Testis (tissue), 2 donors: ENCODE measurements at regions not wholly inside any gene's neighbourhood (a gene's known extent, or its start where the extent isn't known, plus 50 kb on each side); places are given as distances from the start of the nearest gene placed in this dataset.

ENCODE experiments used
- DNase-seq: peaks from one replicate; pipeline ENCODE4 v3.0.0-alpha.2; 2019
- H3K27ac ChIP-seq, 2 donors: fragments of 200-600 bp; sonication (generic); one replicate each; pipeline ENCODE4 v1.5.1; 2019
- H3K27me3 ChIP-seq: fragments of 200-600 bp; sonication (generic); one replicate; pipeline ENCODE4 v1.5.1; 2019
- H3K36me3 ChIP-seq: fragments of 200-600 bp; sonication (generic); one replicate; pipeline ENCODE4 v1.5.1; 2017; ENCODE audit warnings: low read depth; ENCODE audit errors: missing control alignments
- H3K4me1 ChIP-seq: fragments of 200-600 bp; sonication (generic); one replicate; pipeline ENCODE4 v1.5.1; 2019
- H3K4me3 ChIP-seq, 2 donors: fragments of 200-600 bp; sonication (generic); one replicate each; pipeline ENCODE4 v1.5.1; 2017 to 2019
- H3K9me3 ChIP-seq: fragments of 200-600 bp; sonication (generic); one replicate; pipeline ENCODE4 v1.5.1; 2017
- POLR2A ChIP-seq: fragments of 450-650 bp; IDR thresholded peaks from one replicate; pipeline ENCODE4 v1.6.1; 2017; ENCODE audit warnings: antibody characterized with exemption, mild to moderate bottlenecking, moderate library complexity
- WGBS, 2 donors: methylation state at CpG; one replicate each; pipeline ENCODE4 v1.1.5; 2018; 5-methylcytosine and 5-hydroxymethylcytosine counted together
- intact Hi-C: fragments of 100-400 bp; cut with DNase I; formaldehyde crosslinking; loops from one replicate; pipeline ENCODE4 v1.15.1; 2023; ENCODE audit warnings: low total_unique reads
- TF ChIP-seq, protein P1 (sequence below), 3 experiments: fragments of 450-650 bp in 2 of 3; fragments of 200-600 bp in 1 of 3; sonication (generic) in 1 of 3; IDR thresholded peaks; one replicate each; pipeline ENCODE4 v1.5.1; 2016 to 2019; ENCODE audit warnings: antibody characterized with exemption in 3 of 3, mild to moderate bottlenecking in 2 of 3, moderate library complexity in 1 of 3

DNA sequence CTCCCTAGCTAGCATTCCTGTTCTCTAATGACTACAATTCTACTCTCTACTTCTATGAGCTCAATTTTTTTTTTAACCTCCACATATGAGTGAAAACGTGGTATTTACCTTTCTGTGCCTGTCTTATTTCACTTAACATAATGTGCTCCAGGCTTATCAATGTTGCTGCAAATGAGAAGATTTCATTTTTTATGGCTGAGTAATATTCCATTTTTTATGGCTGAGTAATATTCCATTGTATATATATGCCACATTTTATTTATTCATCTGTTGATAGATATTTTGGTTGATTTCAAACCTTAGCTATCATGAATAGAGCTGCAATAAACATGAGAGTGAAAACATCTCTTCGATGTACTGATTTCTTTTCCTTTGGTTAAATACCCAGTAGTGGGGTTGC lies 159.6 kb upstream of the TPK1 start:
- no peak overlapping the region for H3K4me3 ChIP-seq
- no peaks in the 10 kb centered on the region for H3K4me1 ChIP-seq
- H3K27me3 ChIP-seq: no peaks in the 10 kb centered on the region
- H3K36me3 ChIP-seq: no peaks in the 10 kb centered on the region
- H3K9me3 ChIP-seq: no peaks in the 10 kb centered on the region
- 76 to 79% methylated on average over 2 of the region's 2 CpGs for WGBS, 2 donors
- no peak for DNase-seq
- intact Hi-C loops: no loop called here
- TF ChIP-seq, protein P1, sequence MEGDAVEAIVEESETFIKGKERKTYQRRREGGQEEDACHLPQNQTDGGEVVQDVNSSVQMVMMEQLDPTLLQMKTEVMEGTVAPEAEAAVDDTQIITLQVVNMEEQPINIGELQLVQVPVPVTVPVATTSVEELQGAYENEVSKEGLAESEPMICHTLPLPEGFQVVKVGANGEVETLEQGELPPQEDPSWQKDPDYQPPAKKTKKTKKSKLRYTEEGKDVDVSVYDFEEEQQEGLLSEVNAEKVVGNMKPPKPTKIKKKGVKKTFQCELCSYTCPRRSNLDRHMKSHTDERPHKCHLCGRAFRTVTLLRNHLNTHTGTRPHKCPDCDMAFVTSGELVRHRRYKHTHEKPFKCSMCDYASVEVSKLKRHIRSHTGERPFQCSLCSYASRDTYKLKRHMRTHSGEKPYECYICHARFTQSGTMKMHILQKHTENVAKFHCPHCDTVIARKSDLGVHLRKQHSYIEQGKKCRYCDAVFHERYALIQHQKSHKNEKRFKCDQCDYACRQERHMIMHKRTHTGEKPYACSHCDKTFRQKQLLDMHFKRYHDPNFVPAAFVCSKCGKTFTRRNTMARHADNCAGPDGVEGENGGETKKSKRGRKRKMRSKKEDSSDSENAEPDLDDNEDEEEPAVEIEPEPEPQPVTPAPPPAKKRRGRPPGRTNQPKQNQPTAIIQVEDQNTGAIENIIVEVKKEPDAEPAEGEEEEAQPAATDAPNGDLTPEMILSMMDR (IDR thresholded peaks at IDR 0.05): no peak
- no peak for TF ChIP-seq POLR2A
- H3K27ac ChIP-seq: no peak overlapping the region

DNA sequence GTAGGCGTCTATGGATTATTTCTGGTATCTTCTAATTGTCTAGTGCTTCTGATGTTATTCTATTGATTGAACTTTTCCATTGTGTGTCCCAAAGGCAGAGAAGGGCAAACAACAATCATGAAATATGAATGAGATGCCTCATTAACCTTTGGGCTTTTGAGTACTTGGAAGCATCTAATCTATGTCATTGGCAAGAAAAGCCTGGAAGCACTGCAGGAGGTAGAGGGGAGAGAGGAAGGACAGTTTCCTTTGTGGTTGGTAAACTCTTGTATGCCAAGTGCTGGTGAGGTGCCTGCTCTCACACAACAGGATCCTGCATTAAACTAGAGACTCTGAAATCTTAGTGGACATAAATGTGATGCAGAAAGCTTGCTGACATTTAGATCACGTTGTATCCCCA lies 155.2 kb upstream of the TPK1 start:
- H3K9me3 ChIP-seq: no peaks in the 10 kb centered on the region
- H3K27ac ChIP-seq: no peak overlapping the region
- intact Hi-C loops: no loop called here
- no peaks in the 10 kb centered on the region for H3K36me3 ChIP-seq
- no peak for TF ChIP-seq POLR2A
- TF ChIP-seq, protein P1 (IDR thresholded peaks at IDR 0.05): no peak
- no peaks in the 10 kb centered on the region for H3K4me1 ChIP-seq
- H3K4me3 ChIP-seq: no peak overlapping the region
- DNase-seq: no peak
- 36 to 89% methylated on average over 2 of the region's 2 CpGs for WGBS, 2 donors
- H3K27me3 ChIP-seq: no peaks in the 10 kb centered on the region

DNA sequence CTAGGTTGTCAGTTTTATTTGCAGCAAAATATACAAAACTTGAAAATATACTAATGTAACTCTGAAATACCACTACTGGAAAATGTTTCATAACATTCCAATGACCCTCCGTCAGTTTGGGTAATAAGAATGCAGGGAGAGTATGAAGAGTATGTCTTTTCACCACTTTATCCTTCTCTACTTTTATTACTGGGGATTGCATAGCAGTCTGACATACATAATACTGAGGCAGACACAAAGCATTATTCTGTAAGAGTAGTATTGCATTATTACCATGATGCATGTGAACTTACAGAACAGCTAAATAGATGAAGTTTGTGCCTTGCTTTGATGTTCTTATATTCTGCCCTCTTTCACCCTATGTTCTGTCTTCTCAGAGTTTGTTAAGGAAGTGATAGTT lies 151.8 kb upstream of the TPK1 start:
- no peaks in the 10 kb centered on the region for H3K27me3 ChIP-seq
- H3K36me3 ChIP-seq: no peaks in the 10 kb centered on the region
- no peak for TF ChIP-seq POLR2A
- TF ChIP-seq, protein P1 (IDR thresholded peaks at IDR 0.05): no peak
- no peak overlapping the region for H3K4me3 ChIP-seq
- no peak overlapping the region for H3K27ac ChIP-seq
- WGBS, 2 donors: 78 to 95% methylated on average over 1 of the region's 1 CpG
- DNase-seq: no peak
- no peaks in the 10 kb centered on the region for H3K4me1 ChIP-seq
- no peaks in the 10 kb centered on the region for H3K9me3 ChIP-seq
- intact Hi-C loops: no loop called here

DNA sequence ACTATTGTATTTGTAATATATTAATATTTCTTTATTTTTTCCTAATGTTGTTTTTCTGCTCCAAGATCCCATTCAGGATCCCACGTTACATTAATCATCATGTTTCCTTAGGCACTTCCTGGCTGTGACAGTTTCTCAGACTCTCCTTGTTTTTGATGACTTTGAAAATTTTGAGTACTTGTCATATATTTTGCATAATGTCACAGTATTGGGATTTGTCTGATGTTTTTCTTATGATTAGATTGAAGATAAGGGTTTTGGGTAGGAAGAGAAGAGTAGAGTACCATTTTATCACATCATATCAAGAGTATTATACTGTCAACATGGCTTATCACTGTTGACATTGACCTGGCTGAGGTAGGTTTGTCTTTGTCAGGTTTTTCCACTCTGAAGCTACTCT lies 146.3 kb upstream of the TPK1 start:
- Histone ChIP-seq H3K27me3 (no peaks in the 10 kb centered on the region), H3K4me1 (no peaks in the 10 kb centered on the region), H3K36me3 (no peaks in the 10 kb centered on the region), H3K27ac (no peak overlapping the region), H3K9me3 (no peaks in the 10 kb centered on the region), H3K4me3 (no peak overlapping the region)
- TF ChIP-seq, protein P1 (IDR thresholded peaks at IDR 0.05): no peak
- no peak for TF ChIP-seq POLR2A
- intact Hi-C loops: no loop called here
- WGBS, 2 donors: 67 to 69% methylated on average over 1 of the region's 1 CpG
- no peak for DNase-seq

DNA sequence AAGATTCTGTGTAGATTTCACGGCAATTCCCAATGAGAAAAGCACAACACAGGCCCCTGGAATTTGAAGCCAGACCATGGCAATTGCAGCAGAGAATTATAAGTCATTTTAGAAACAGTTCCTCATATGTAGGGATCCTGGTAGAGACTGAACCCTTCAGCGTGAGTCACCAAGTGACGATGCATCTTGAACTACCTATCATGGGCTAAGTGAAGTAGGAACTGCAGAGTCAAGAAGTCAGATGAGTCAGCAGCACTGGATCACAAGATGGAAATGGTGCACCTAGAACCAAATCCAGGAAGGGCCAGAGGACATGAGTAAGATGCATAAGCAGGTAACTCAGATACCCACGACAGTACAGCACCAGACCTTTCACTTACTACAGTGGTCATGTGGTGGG lies 140.0 kb upstream of the TPK1 start:
- intact Hi-C loops: no loop called here
- TF ChIP-seq POLR2A: no peak
- 69 to 72% methylated on average over 4 of the region's 4 CpGs for WGBS, 2 donors

More for the DNA sequence above, 140.0 kb upstream of the TPK1 start:
- no peak overlapping the region for H3K4me3 ChIP-seq
- H3K27me3 ChIP-seq: no peaks in the 10 kb centered on the region
- no peaks in the 10 kb centered on the region for H3K4me1 ChIP-seq
- no peaks in the 10 kb centered on the region for H3K36me3 ChIP-seq
- no peak for DNase-seq
- no peak overlapping the region for H3K27ac ChIP-seq
- H3K9me3 ChIP-seq: no peaks in the 10 kb centered on the region
